ENCODE measurements at regions not wholly inside any gene's neighbourhood (a gene's known extent, or its start where the extent isn't known, plus 50 kb on each side); places are given as distances from the start of the nearest gene placed in this dataset.

- no peak for TF ChIP-seq CTCF (IDR thresholded peaks at IDR 0.05; ENCODE audit: low read length)
- TF ChIP-seq EZH2 (IDR thresholded peaks at IDR 0.05; ENCODE audit: borderline replicate concordance, low read length) = no peak
These were observed 151.0 kb downstream of the DLEU7 start for GRCh38 chr13:50692396-50692915.

All from OCI-LY1 (cell line).